Transverse colon (tissue), 4 donors: ENCODE measurements at regions not wholly inside any gene's neighbourhood (a gene's known extent, or its start where the extent isn't known, plus 50 kb on each side); places are given as distances from the start of the nearest gene placed in this dataset.

Source experiments
- DNase-seq: peaks from one replicate; pipeline ENCODE4 v3.0.0-alpha.2; 2019
- H3K27ac ChIP-seq, 4 donors: fragments of 200-600 bp; sonication (generic); 2 replicates each; pipeline ENCODE4 v1.5.1; 2016 to 2018; ENCODE audit warnings: inconsistent platforms in 4 of 4
- H3K27me3 ChIP-seq: fragments of 200-600 bp; sonication (generic); 2 replicates; pipeline ENCODE4 v1.5.1; 2017; ENCODE audit warnings: inconsistent platforms
- H3K36me3 ChIP-seq, 4 donors: fragments of 200-600 bp; sonication (generic); 2 replicates each; pipeline ENCODE4 v1.5.1; 2017 to 2019; ENCODE audit warnings: inconsistent platforms in 4 of 4
- H3K4me1 ChIP-seq, 4 donors: fragments of 200-600 bp; sonication (generic); 2 replicates each; pipeline ENCODE4 v1.5.1; 2017 to 2020; ENCODE audit warnings: inconsistent platforms in 4 of 4
- H3K4me3 ChIP-seq, 4 donors: fragments of 200-600 bp; sonication (generic); 1 replicate in 1 of 4; 2 replicates in 3 of 4; pipeline versions ENCODE4 v1.5.1 to v1.6.1; 2017 to 2019; ENCODE audit warnings: inconsistent platforms in 4 of 4
- H3K9me3 ChIP-seq, 2 donors: fragments of 200-600 bp; sonication (generic); 2 replicates each; pipeline ENCODE4 v1.5.1; 2017 to 2019; ENCODE audit warnings: inconsistent platforms in 2 of 2
- CTCF ChIP-seq, 5 experiments: fragments of 200-600 bp in 3 of 5; fragments of 450-650 bp in 2 of 5; sonication (generic) in 3 of 5; IDR thresholded peaks; 1 replicate in 2 of 5; 2 replicates in 3 of 5; pipeline ENCODE4 v1.5.1; 2016 to 2017; ENCODE audit warnings: antibody characterized with exemption in 5 of 5, inconsistent platforms in 3 of 5, mild to moderate bottlenecking in 2 of 5, moderate library complexity in 1 of 5
- EP300 ChIP-seq: sonication (generic); formaldehyde crosslinking; IDR thresholded peaks from one replicate; pipeline ENCODE4 v1.6.1; 2017; ENCODE audit warnings: antibody characterized with exemption, low read depth
- POLR2A ChIP-seq: fragments of 450-650 bp; IDR thresholded peaks from one replicate; pipeline ENCODE4 v1.6.1; 2016; ENCODE audit warnings: antibody characterized with exemption, mild to moderate bottlenecking, moderate library complexity
- POLR2AphosphoS5 ChIP-seq, 3 donors: sonication (generic); formaldehyde crosslinking; IDR thresholded peaks; one replicate each; pipeline ENCODE4 v1.6.1; 2016; ENCODE audit warnings: antibody characterized with exemption in 3 of 3
- WGBS, 2 donors: methylation state at CpG; one replicate each; pipeline ENCODE4 v1.1.5; 2018; ENCODE audit warnings: low coverage in 1 of 2; 5-methylcytosine and 5-hydroxymethylcytosine counted together
- in situ Hi-C, 4 donors: fragments of 200-750 bp; cut with MboI; loops; one replicate each; pipeline versions ENCODE4 v1.15.0 to v1.15.1; 2017; ENCODE audit warnings: low sequenced_read_pairs in 3 of 4, low pct_ligation_motif_present in 1 of 4, low pct_unique_long_range_greater_than_20kb in 1 of 4
- intact Hi-C: fragments of 100-400 bp; cut with DNase I; formaldehyde crosslinking; loops from one replicate; pipeline ENCODE4 v1.15.1; 2023; ENCODE audit warnings: low total_unique reads

- H3K4me3 ChIP-seq = no peak overlapping the region
- TF ChIP-seq POLR2A (no peak), CTCF (IDR thresholded peaks at IDR 0.05) (no peak), EP300 (no peak), POLR2AphosphoS5 (IDR thresholded peaks at IDR 0.05) (no peak)
- no peaks in the 10 kb centered on the region for H3K36me3 ChIP-seq
- no peaks in the 10 kb centered on the region for H3K9me3 ChIP-seq
- in situ Hi-C loops (no loop called here), intact Hi-C loops (no loop called here)
- 84% methylated on average over 2 of the region's 2 CpGs; no CpG with 5 or more reads in 1 of the 2 donors for WGBS, 2 donors
- DNase-seq = no peak
- no peaks in the 10 kb centered on the region for H3K4me1 ChIP-seq
- H3K27ac ChIP-seq = no peak overlapping the region
- no peaks in the 10 kb centered on the region for H3K27me3 ChIP-seq
Observed at GRCh38 chr10:128645486-128645885, 519.3 kb upstream of the MKI67 start.

GRCh38 chr10:128646956-128647355 lies 520.7 kb upstream of the MKI67 start:
- no peak for DNase-seq
- in situ Hi-C loops = no loop called here
- 95% methylated on average over 10 of the region's 10 CpGs; no CpG with 5 or more reads in 1 of the 2 donors for WGBS, 2 donors
- Histone ChIP-seq H3K4me3 (no peak overlapping the region), H3K4me1 (no peaks in the 10 kb centered on the region), H3K36me3 (no peaks in the 10 kb centered on the region), H3K27me3 (no peaks in the 10 kb centered on the region), H3K27ac (no peak overlapping the region), H3K9me3 (no peaks in the 10 kb centered on the region)
- TF ChIP-seq EP300 (no peak), POLR2A (no peak), POLR2AphosphoS5 (IDR thresholded peaks at IDR 0.05) (no peak), CTCF (IDR thresholded peaks at IDR 0.05) (no peak)
- intact Hi-C loops = no loop called here

DNA sequence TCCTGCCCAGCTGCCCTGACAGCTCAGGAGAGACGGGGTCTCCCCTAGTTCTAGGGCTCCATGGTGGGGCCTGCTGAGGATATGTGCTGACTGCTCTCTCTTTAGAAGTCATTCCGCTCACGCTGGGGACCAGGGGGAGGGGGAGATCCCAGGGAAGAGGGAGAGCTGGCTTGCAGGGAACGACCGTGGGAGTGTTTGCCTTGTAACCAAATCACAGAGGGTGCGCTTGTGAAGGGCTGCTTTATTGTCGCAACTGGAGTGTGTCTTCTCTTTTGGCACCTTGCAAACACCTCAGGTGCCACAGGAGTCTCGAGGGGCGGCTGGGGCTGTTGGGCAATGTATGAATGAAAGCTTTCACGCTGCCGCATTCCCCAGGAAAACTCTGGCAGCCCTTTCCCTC lies 531.3 kb upstream of the MKI67 start:
- no peak overlapping the region for H3K27ac ChIP-seq
- H3K36me3 ChIP-seq = no peaks in the 10 kb centered on the region
- H3K9me3 ChIP-seq = no peaks in the 10 kb centered on the region
- 71% methylated on average over 11 of the region's 11 CpGs; no CpG with 5 or more reads in 1 of the 2 donors for WGBS, 2 donors
- no peaks in the 10 kb centered on the region for H3K27me3 ChIP-seq
- peaks cover 0 to 15% (median 2%) of the 10 kb centered on the region in 4 donors for H3K4me1 ChIP-seq
- intact Hi-C loops (no loop called here), in situ Hi-C loops (no loop called here)
- TF ChIP-seq CTCF (IDR thresholded peaks at IDR 0.05) (no peak), EP300 (no peak), POLR2A (no peak), POLR2AphosphoS5 (IDR thresholded peaks at IDR 0.05) (no peak)
- no peak overlapping the region for H3K4me3 ChIP-seq
- DNase-seq = no peak

DNA sequence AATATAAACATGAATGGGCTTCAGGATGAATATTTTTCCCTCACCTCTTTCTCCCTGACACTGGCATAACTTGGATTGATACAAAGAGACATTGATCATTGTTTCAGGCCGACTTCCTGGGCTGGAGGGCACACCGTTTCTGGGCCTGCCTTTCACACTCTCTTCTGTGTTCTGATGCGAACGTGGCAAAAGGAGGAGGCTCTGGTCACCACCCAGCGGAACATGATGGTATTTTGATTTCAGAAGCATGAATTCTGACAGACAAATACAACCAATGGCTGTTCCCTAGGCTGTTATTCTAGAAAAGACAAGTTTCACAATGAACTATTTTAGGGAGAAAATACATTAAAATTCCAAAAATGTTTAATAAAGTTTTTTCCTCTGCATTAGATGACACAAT lies 534.5 kb upstream of the MKI67 start:
- peaks cover 0 to 10% of the 10 kb centered on the region in 2 donors for H3K9me3 ChIP-seq
- H3K36me3 ChIP-seq = no peaks in the 10 kb centered on the region
- no peak for TF ChIP-seq EP300
- TF ChIP-seq CTCF (IDR thresholded peaks at IDR 0.05) = no peak
- TF ChIP-seq POLR2A = no peak
- TF ChIP-seq POLR2AphosphoS5 (IDR thresholded peaks at IDR 0.05) = no peak
- DNase-seq = no peak
- H3K27ac ChIP-seq = no peak overlapping the region
- peaks cover 0 to 20% (median 2%) of the 10 kb centered on the region in 4 donors for H3K4me1 ChIP-seq
- no peak overlapping the region for H3K4me3 ChIP-seq
- H3K27me3 ChIP-seq = no peaks in the 10 kb centered on the region
- intact Hi-C loops = no loop called here
- in situ Hi-C loops = no loop called here
- 46 to 70% methylated on average over 4 to 5 of the region's 5 CpGs for WGBS, 2 donors
